ENCODE measurements at regions not wholly inside any gene's neighbourhood (a gene's known extent, or its start where the extent isn't known, plus 50 kb on each side); places are given as distances from the start of the nearest gene placed in this dataset.

- TF ChIP-seq, protein P1, sequence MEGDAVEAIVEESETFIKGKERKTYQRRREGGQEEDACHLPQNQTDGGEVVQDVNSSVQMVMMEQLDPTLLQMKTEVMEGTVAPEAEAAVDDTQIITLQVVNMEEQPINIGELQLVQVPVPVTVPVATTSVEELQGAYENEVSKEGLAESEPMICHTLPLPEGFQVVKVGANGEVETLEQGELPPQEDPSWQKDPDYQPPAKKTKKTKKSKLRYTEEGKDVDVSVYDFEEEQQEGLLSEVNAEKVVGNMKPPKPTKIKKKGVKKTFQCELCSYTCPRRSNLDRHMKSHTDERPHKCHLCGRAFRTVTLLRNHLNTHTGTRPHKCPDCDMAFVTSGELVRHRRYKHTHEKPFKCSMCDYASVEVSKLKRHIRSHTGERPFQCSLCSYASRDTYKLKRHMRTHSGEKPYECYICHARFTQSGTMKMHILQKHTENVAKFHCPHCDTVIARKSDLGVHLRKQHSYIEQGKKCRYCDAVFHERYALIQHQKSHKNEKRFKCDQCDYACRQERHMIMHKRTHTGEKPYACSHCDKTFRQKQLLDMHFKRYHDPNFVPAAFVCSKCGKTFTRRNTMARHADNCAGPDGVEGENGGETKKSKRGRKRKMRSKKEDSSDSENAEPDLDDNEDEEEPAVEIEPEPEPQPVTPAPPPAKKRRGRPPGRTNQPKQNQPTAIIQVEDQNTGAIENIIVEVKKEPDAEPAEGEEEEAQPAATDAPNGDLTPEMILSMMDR (IDR thresholded peaks at IDR 0.05): no peak
- no peak for TF ChIP-seq POLR2A (IDR thresholded peaks at IDR 0.05)
- no peak for ATAC-seq
- Histone ChIP-seq H3K9me3 (no peaks in the 10 kb centered on the region), H3K4me1 (peaks cover 0 to 19% (median 10%) of the 10 kb centered on the region in 12 donors), H3K4me3 (no peak overlapping the region), H3K27ac (no peak overlapping the region), H3K36me3 (no peaks in the 10 kb centered on the region), H3K27me3 (no peaks in the 10 kb centered on the region)
- 69 to 83% (median 73%) methylated on average over 3 of the region's 3 CpGs for WGBS, 4 donors
- no peak for DNase-seq
- intact Hi-C loops (cut with DNase I): loop anchor here (5.0 to 10.0 kb wide), 13 partner anchors 92 to 412 kb away; partner anchors contain the start of gene JADE1 (in 2 of the 10)
Observed at GRCh38 chr4:128452415-128452814, 164.8 kb upstream of the PGRMC2 start.

GRCh38 chr4:128451270-128451905 lies 163.8 kb upstream of the PGRMC2 start:
- DNase-seq (no peak), ATAC-seq (peak in 1 of 4 donors; percentile 21)
- TF ChIP-seq, protein P1 (IDR thresholded peaks at IDR 0.05): no peak
- no peak for TF ChIP-seq POLR2A (IDR thresholded peaks at IDR 0.05)
- Histone ChIP-seq H3K4me1 (peaks cover 0 to 19% (median 10%) of the 10 kb centered on the region in 12 donors), H3K4me3 (no peak overlapping the region), H3K27ac (no peak overlapping the region), H3K36me3 (no peaks in the 10 kb centered on the region), H3K9me3 (no peaks in the 10 kb centered on the region), H3K27me3 (no peaks in the 10 kb centered on the region)
- intact Hi-C loops (cut with DNase I): loop anchor here (5.0 to 10.0 kb wide), 13 partner anchors 93 to 413 kb away; partner anchors contain the start of gene JADE1 (in 2 of the 10)
- 72 to 78% (median 77%) methylated on average over 7 of the region's 7 CpGs for WGBS, 4 donors

GRCh38 chr4:128450326-128451120 lies 162.9 kb upstream of the PGRMC2 start:
- intact Hi-C loops (cut with DNase I): loop anchor here (5.0 to 10.0 kb wide), 13 partner anchors 94 to 414 kb away; partner anchors contain the start of gene JADE1 (in 2 of the 10)
- no peak for DNase-seq
- no peak overlapping the region for H3K4me3 ChIP-seq
- WGBS, 4 donors: 84 to 90% (median 86%) methylated on average over 5 of the region's 5 CpGs
- no peaks in the 10 kb centered on the region for H3K27me3 ChIP-seq
- peaks cover 0 to 17% (median 10%) of the 10 kb centered on the region in 12 donors for H3K4me1 ChIP-seq
- no peaks in the 10 kb centered on the region for H3K36me3 ChIP-seq
- TF ChIP-seq, protein P1 (IDR thresholded peaks at IDR 0.05): no peak
- TF ChIP-seq POLR2A (IDR thresholded peaks at IDR 0.05): no peak
- H3K9me3 ChIP-seq: peaks cover 0 to under 1% (median 0%) of the 10 kb centered on the region in 12 donors
- H3K27ac ChIP-seq: peak overlapping the region in 1 of 12 donors; percentile 40
- no peak for ATAC-seq

- Histone ChIP-seq H3K36me3 (no peaks in the 10 kb centered on the region), H3K4me1 (peaks cover 0 to 4% (median 2%) of the 10 kb centered on the region in 12 donors), H3K27me3 (no peaks in the 10 kb centered on the region), H3K9me3 (peaks cover 0 to 13% (median 7%) of the 10 kb centered on the region in 12 donors), H3K27ac (no peak overlapping the region), H3K4me3 (no peak overlapping the region)
- ATAC-seq (no peak), DNase-seq (no peak)
- intact Hi-C loops (cut with DNase I): no loop called here
- TF ChIP-seq POLR2A (IDR thresholded peaks at IDR 0.05): no peak
- TF ChIP-seq, protein P1 (IDR thresholded peaks at IDR 0.05): no peak
- 61 to 87% (median 79%) methylated on average over 1 of the region's 1 CpG for WGBS, 4 donors
Observed at GRCh38 chr4:128449251-128449650, 161.6 kb upstream of the PGRMC2 start.

Data from heart left ventricle (tissue), 16 donors.